ENCODE measurements at regions not wholly inside any gene's neighbourhood (a gene's known extent, or its start where the extent isn't known, plus 50 kb on each side); places are given as distances from the start of the nearest gene placed in this dataset.
"Not testable (repeated sequence)": the region's sequence is repeated elsewhere in the genome, so short reads cannot be mapped to it uniquely, and the experiment has no call there.

- Mint-ChIP-seq H3K27ac (ENCODE audit: unreplicated experiment) (no peak overlapping the region), H3K4me1 (no peaks in the 10 kb centered on the region), H3K27me3 (ENCODE audit: low read depth) (no peaks in the 10 kb centered on the region), H3K36me3 (ENCODE audit: low read depth) (no peaks in the 10 kb centered on the region), H3K4me3 (no peak overlapping the region), H3K9me3 (peaks cover 2% of the 10 kb centered on the region)
- no peak for DNase-seq (ENCODE audit: low read depth, low spot score)
- no peak for TF ChIP-seq CTCF (conservative IDR thresholded peaks at IDR 0.05)
Observed at GRCh38 chr13:79898996-79899395, 418.0 kb downstream of the NDFIP2 start.

DNA sequence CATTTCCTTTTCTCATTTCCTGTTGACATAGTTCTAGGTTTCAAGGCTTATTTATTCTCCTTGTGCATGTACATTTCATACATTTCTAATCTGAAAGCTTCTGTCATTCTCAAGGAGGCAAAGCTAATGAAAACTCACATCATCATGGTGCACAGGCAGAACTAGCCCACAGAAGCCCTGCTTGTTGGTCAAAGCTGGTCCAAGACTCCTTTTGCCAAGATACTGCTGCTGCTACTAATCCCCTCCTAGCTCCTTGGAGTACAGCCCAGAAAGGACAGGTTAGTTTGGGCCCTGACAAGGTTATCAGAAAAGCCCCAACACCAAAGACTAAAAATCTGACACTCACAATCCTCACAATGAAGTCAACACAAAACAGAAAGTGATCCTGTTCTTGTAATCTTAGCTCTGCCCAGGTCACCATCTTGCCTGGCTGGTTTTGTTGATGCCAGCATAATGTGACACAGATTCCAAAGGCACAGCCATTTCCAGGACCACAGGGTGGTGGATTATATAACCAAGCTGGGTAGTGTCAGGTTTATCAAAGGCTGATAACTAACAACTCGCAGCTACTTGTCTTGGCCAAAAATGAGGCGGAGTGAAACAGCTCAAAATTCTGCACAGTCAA is 417.4 kb downstream of the NDFIP2 start:
- Mint-ChIP-seq H3K4me1 (no peaks in the 10 kb centered on the region), H3K27ac (ENCODE audit: unreplicated experiment) (no peak overlapping the region), H3K9me3 (peaks cover 2% of the 10 kb centered on the region), H3K4me3 (no peak overlapping the region), H3K27me3 (ENCODE audit: low read depth) (no peaks in the 10 kb centered on the region), H3K36me3 (ENCODE audit: low read depth) (no peaks in the 10 kb centered on the region)
- no peak for DNase-seq (ENCODE audit: low read depth, low spot score)
- no peak for TF ChIP-seq CTCF (conservative IDR thresholded peaks at IDR 0.05)

DNA sequence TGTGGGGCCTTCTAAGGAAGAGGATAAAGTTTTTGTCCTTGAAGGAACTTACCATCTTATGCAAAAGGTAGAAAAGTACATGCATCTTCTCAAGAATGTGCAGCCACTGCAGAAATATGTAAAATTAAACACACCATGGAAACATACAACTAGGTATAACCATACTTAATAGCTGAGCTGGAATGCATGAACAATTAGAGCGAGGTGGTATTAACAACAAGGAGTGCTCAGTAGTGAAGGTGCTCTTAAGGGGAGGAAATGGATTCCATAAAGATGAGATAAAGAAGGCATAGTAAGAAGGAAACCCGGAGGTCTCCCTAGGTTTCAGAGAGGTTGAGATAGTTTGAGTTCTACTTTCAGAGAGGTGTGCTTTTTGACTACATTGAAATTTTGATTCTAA is 415.9 kb downstream of the NDFIP2 start:
- H3K4me1 Mint-ChIP-seq = no peaks in the 10 kb centered on the region
- no peak overlapping the region for H3K27ac Mint-ChIP-seq (ENCODE audit: unreplicated experiment)
- H3K36me3 Mint-ChIP-seq (ENCODE audit: low read depth) = no peaks in the 10 kb centered on the region
- no peak for TF ChIP-seq CTCF (conservative IDR thresholded peaks at IDR 0.05)
- H3K9me3 Mint-ChIP-seq = peaks cover 2% of the 10 kb centered on the region
- DNase-seq (ENCODE audit: low read depth, low spot score) = no peak
- no peaks in the 10 kb centered on the region for H3K27me3 Mint-ChIP-seq (ENCODE audit: low read depth)
- H3K4me3 Mint-ChIP-seq = no peak overlapping the region

DNA sequence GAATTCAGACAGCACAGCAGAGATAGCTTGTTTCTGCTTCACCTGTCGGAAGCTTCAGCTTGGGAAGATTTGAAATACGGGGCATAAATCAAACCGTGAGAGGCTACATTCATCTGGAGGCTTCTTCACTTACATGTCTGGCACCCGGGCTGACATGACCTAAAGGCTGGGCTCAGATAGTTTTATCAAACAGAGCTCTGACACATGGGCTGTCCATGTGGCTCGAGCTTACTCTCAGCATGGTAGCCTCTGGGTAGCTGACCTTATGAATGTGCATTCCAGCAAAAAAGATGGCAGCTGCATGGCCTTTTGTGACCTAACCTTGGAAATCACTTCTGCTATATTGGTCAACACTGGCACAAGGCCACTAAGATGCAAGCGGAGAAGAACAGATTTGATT is 414.5 kb downstream of the NDFIP2 start:
- Mint-ChIP-seq H3K4me1 (no peaks in the 10 kb centered on the region), H3K27ac (ENCODE audit: unreplicated experiment) (no peak overlapping the region), H3K27me3 (ENCODE audit: low read depth) (no peaks in the 10 kb centered on the region), H3K9me3 (peaks cover 5% of the 10 kb centered on the region), H3K4me3 (no peak overlapping the region), H3K36me3 (ENCODE audit: low read depth) (peaks cover 8% of the 10 kb centered on the region)
- DNase-seq (ENCODE audit: low read depth, low spot score) = no peak
- no peak for TF ChIP-seq CTCF (conservative IDR thresholded peaks at IDR 0.05)

DNA sequence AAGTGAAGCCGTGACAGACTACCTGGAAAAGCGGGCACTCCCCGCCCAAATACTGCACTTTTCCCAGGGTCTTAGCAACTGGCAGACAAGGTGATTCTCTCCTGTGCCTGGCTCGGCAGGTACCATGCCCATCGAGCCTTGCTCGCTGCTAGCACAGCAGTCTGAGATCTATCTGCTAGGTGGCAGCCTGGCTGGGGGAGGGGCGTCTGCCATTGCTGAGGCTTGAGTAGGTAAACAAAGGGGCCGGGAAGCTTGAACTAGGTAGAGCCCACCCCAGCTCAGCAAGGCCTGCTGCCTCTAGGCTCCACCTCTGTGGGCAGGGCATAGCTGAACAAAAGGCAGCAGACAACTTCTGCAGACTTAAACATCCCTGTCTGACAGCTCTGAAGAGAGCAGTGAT is 406.3 kb downstream of the NDFIP2 start:
- not testable (repeated sequence) for DNase-seq (ENCODE audit: low read depth, low spot score); H3K27ac Mint-ChIP-seq (ENCODE audit: unreplicated experiment); H3K27me3 Mint-ChIP-seq (ENCODE audit: low read depth); H3K4me3 Mint-ChIP-seq
- peaks cover 17% of the 10 kb centered on the region for H3K9me3 Mint-ChIP-seq
- peaks cover 27% of the 10 kb centered on the region for H3K36me3 Mint-ChIP-seq (ENCODE audit: low read depth)
- peaks cover 35% of the 10 kb centered on the region for H3K4me1 Mint-ChIP-seq

GRCh38 chr13:79886601-79887000 is 405.6 kb downstream of the NDFIP2 start:
- Mint-ChIP-seq H3K4me1 (peaks cover 35% of the 10 kb centered on the region), H3K36me3 (ENCODE audit: low read depth) (peaks cover 27% of the 10 kb centered on the region), H3K4me3 (no peak overlapping the region), H3K27ac (ENCODE audit: unreplicated experiment) (no peak overlapping the region), H3K27me3 (ENCODE audit: low read depth) (no peaks in the 10 kb centered on the region), H3K9me3 (peaks cover 17% of the 10 kb centered on the region)
- no peak for TF ChIP-seq CTCF (conservative IDR thresholded peaks at IDR 0.05)
- no peak for DNase-seq (ENCODE audit: low read depth, low spot score)

Data from neural crest cell (in vitro differentiated cells).